Testis (tissue), 2 donors: ENCODE measurements at regions not wholly inside any gene's neighbourhood (a gene's known extent, or its start where the extent isn't known, plus 50 kb on each side); places are given as distances from the start of the nearest gene placed in this dataset.

Experiments
- CTCF ChIP-seq, 3 experiments: fragments of 450-650 bp in 2 of 3; fragments of 200-600 bp in 1 of 3; sonication (generic) in 1 of 3; IDR thresholded peaks; one replicate each; pipeline ENCODE4 v1.5.1; 2016 to 2019; ENCODE audit warnings: antibody characterized with exemption in 3 of 3, mild to moderate bottlenecking in 2 of 3, moderate library complexity in 1 of 3
- POLR2A ChIP-seq: fragments of 450-650 bp; IDR thresholded peaks from one replicate; pipeline ENCODE4 v1.6.1; 2017; ENCODE audit warnings: antibody characterized with exemption, mild to moderate bottlenecking, moderate library complexity

- TF ChIP-seq CTCF (IDR thresholded peaks at IDR 0.05) (no peak), POLR2A (no peak)
Observed at GRCh38 chr15:25937796-25938195, 74.7 kb upstream of the ATP10A start.
